ENCODE measurements at regions not wholly inside any gene's neighbourhood (a gene's known extent, or its start where the extent isn't known, plus 50 kb on each side); places are given as distances from the start of the nearest gene placed in this dataset.

- no peak for TF ChIP-seq EZH2 (IDR thresholded peaks at IDR 0.05; ENCODE audit: low read length, unreplicated experiment)
- TF ChIP-seq CTCF (conservative IDR thresholded peaks at IDR 0.05; ENCODE audit: low read depth, low read length): no peak
- TF ChIP-seq EZH2phosphoT487 (IDR thresholded peaks at IDR 0.05; ENCODE audit: borderline replicate concordance, low read length): no peak
- no peaks in the 10 kb centered on the region for H3K79me2 ChIP-seq (ENCODE audit: low read length)
- H4K20me1 ChIP-seq (ENCODE audit: low read length): no peaks in the 10 kb centered on the region
- no peak overlapping the region for H3K9ac ChIP-seq (ENCODE audit: low read length)
- ATAC-seq: peak; percentile 70
- no peaks in the 10 kb centered on the region for H3K9me3 ChIP-seq (ENCODE audit: low read length)
- H3K4me2 ChIP-seq (ENCODE audit: low read length): peak overlapping the region; percentile 57
- no TSS peak for BruUV-seq (replicated peaks)
- H3K27me3 ChIP-seq (ENCODE audit: low read length): 0 out of 2 replicates have a peak, but pooled peaks cover 5% of the 10 kb centered on the region
- H3K36me3 ChIP-seq (ENCODE audit: low read depth, low read length): no peaks in the 10 kb centered on the region
- ChIA-PET POLR2A (ENCODE audit: unreplicated experiment) (no interaction called here), CTCF (no interaction called here)
- H3K4me1 ChIP-seq (ENCODE audit: insufficient read depth, low read length): no peaks in the 10 kb centered on the region
- H3K9me2 ChIP-seq (replicated peaks; ENCODE audit: low read length): no peaks in the 10 kb centered on the region
- H3K27ac ChIP-seq (ENCODE audit: low read length): no peak overlapping the region
- H3K4me3 ChIP-seq (ENCODE audit: low read length): peak overlapping the region; percentile 39
- intact Hi-C loops (cut with micrococcal nuclease): no loop called here
- H3F3A ChIP-seq (ENCODE audit: low read length, unreplicated experiment): no peaks in the 10 kb centered on the region
- DNase-seq: peak; percentile 53
- H2AFZ ChIP-seq (ENCODE audit: low read length): peak overlapping the region; percentile 65
Measured at GRCh38 chr14:46063872-46064271, 587.7 kb downstream of the RPL10L start.

- no peak overlapping the region for H3K4me3 ChIP-seq (ENCODE audit: low read length)
- no peaks in the 10 kb centered on the region for H3K9me2 ChIP-seq (replicated peaks; ENCODE audit: low read length)
- H3K27ac ChIP-seq (ENCODE audit: low read length): no peak overlapping the region
- no peaks in the 10 kb centered on the region for H3F3A ChIP-seq (ENCODE audit: low read length, unreplicated experiment)
- H3K9me3 ChIP-seq (ENCODE audit: low read length): no peaks in the 10 kb centered on the region
- POLR2A ChIA-PET (ENCODE audit: unreplicated experiment): no interaction called here
- ATAC-seq (no peak), DNase-seq (no peak)
- BruUV-seq (replicated peaks): no TSS peak
- CTCF ChIA-PET: interaction anchor here (0.7 kb wide), 1 partner anchor 180 kb away, joined by 3 read pairs; no protein-coding TSS in a partner anchor
- no peak overlapping the region for H3K9ac ChIP-seq (ENCODE audit: low read length)
- no peaks in the 10 kb centered on the region for H3K79me2 ChIP-seq (ENCODE audit: low read length)
- no peak overlapping the region for H3K4me2 ChIP-seq (ENCODE audit: low read length)
- peaks cover 8% of the 10 kb centered on the region for H3K4me1 ChIP-seq (ENCODE audit: insufficient read depth, low read length)
- no peak for TF ChIP-seq CTCF (conservative IDR thresholded peaks at IDR 0.05; ENCODE audit: low read depth, low read length)
- TF ChIP-seq EZH2phosphoT487 (IDR thresholded peaks at IDR 0.05; ENCODE audit: borderline replicate concordance, low read length): no peak
- no peak for TF ChIP-seq EZH2 (IDR thresholded peaks at IDR 0.05; ENCODE audit: low read length, unreplicated experiment)
- no peaks in the 10 kb centered on the region for H3K27me3 ChIP-seq (ENCODE audit: low read length)
- no peaks in the 10 kb centered on the region for H3K36me3 ChIP-seq (ENCODE audit: low read depth, low read length)
- no peaks in the 10 kb centered on the region for H4K20me1 ChIP-seq (ENCODE audit: low read length)
- intact Hi-C loops (cut with micrococcal nuclease): no loop called here
- H2AFZ ChIP-seq (ENCODE audit: low read length): no peak overlapping the region
Measured at GRCh38 chr14:46058964-46059563, 592.5 kb downstream of the RPL10L start.

GRCh38 chr14:46057799-46058198 is 593.8 kb downstream of the RPL10L start:
- Histone ChIP-seq H3K9ac (ENCODE audit: low read length) (no peak overlapping the region), H3K27ac (ENCODE audit: low read length) (no peak overlapping the region), H3K9me2 (replicated peaks; ENCODE audit: low read length) (no peaks in the 10 kb centered on the region), H3K79me2 (ENCODE audit: low read length) (no peaks in the 10 kb centered on the region), H3F3A (ENCODE audit: low read length, unreplicated experiment) (no peaks in the 10 kb centered on the region), H3K36me3 (ENCODE audit: low read depth, low read length) (no peaks in the 10 kb centered on the region), H4K20me1 (ENCODE audit: low read length) (no peaks in the 10 kb centered on the region), H3K4me3 (ENCODE audit: low read length) (no peak overlapping the region), H3K27me3 (ENCODE audit: low read length) (no peaks in the 10 kb centered on the region), H3K9me3 (ENCODE audit: low read length) (no peaks in the 10 kb centered on the region), H3K4me2 (ENCODE audit: low read length) (no peak overlapping the region), H2AFZ (ENCODE audit: low read length) (no peak overlapping the region), H3K4me1 (ENCODE audit: insufficient read depth, low read length) (peaks cover 8% of the 10 kb centered on the region)
- DNase-seq (no peak), ATAC-seq (no peak)
- POLR2A ChIA-PET (ENCODE audit: unreplicated experiment): no interaction called here
- intact Hi-C loops (cut with micrococcal nuclease): no loop called here
- BruUV-seq (replicated peaks): no TSS peak
- CTCF ChIA-PET: no interaction called here
- TF ChIP-seq EZH2phosphoT487 (IDR thresholded peaks at IDR 0.05; ENCODE audit: borderline replicate concordance, low read length): no peak
- no peak for TF ChIP-seq EZH2 (IDR thresholded peaks at IDR 0.05; ENCODE audit: low read length, unreplicated experiment)
- no peak for TF ChIP-seq CTCF (conservative IDR thresholded peaks at IDR 0.05; ENCODE audit: low read depth, low read length)
